C4-2B (cell line): ENCODE measurements at regions not wholly inside any gene's neighbourhood (a gene's known extent, or its start where the extent isn't known, plus 50 kb on each side); places are given as distances from the start of the nearest gene placed in this dataset.

ENCODE experiments used
- CTCF ChIP-seq: fragments of 450-650 bp; conservative IDR thresholded peaks from 2 replicates; pipeline ENCODE4 v1.5.1; 2017; ENCODE audit warnings: mild to moderate bottlenecking
- ZFX ChIP-seq: fragments of 450-650 bp; IDR thresholded peaks from 2 replicates; pipeline ENCODE4 v1.6.1; 2017

DNA sequence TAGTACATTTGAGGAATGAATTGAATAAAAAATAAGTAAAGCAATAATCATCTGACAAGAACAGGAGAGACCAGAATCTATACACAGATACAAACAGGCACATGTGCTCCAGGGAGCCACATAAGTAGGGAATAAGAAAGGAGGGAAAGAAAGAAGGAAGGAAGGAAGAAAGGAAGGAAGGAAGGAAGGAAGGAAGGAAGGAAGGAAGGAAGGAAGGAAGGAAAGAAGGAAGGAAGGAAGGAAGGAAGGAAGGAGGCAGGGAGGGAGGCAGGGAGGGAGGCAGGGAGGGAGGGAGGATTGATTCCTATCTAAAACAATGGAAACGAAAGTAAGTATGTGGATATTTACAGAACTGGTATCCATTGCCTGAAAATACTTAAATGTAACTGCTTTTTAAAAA is 475.8 kb downstream of the NLGN4X start:
- TF ChIP-seq CTCF = no peak
- no peak for TF ChIP-seq ZFX
